Chondrocyte (in vitro differentiated cells): ENCODE measurements at regions not wholly inside any gene's neighbourhood (a gene's known extent, or its start where the extent isn't known, plus 50 kb on each side); places are given as distances from the start of the nearest gene placed in this dataset.
A peak's percentile ranks its signal among the peaks of the same experiment; 100 is the strongest.

Source experiments
- DNase-seq: peaks from one replicate; pipeline ENCODE4 v3.0.0; 2021; ENCODE audit warnings: mixed read lengths, low spot score
- H3K27ac Mint-ChIP-seq: one replicate; pipeline ENCODE4 v1.8.0; 2021; ENCODE audit warnings: mild to moderate bottlenecking, moderate library complexity, mixed read lengths; ENCODE audit not compliant: unreplicated experiment
- H3K27me3 Mint-ChIP-seq: 2 replicates; pipeline ENCODE4 v1.8.0; 2021; ENCODE audit warnings: low read depth, mixed read lengths
- H3K36me3 Mint-ChIP-seq: 2 replicates; pipeline ENCODE4 v1.8.0; 2021; ENCODE audit warnings: low read depth, mixed read lengths
- H3K4me1 Mint-ChIP-seq: 2 replicates; pipeline ENCODE4 v1.8.0; 2021; ENCODE audit warnings: low read depth, mild to moderate bottlenecking, mixed read lengths
- H3K4me3 Mint-ChIP-seq: one replicate; pipeline ENCODE4 v1.8.0; 2021; ENCODE audit warnings: mild to moderate bottlenecking, moderate library complexity, mixed read lengths; ENCODE audit not compliant: unreplicated experiment
- H3K9me3 Mint-ChIP-seq: 2 replicates; pipeline ENCODE4 v1.8.0; 2021; ENCODE audit warnings: low read depth, mixed read lengths
- CTCF ChIP-seq: fragments of 200-600 bp; sonication (generic); IDR thresholded peaks from 2 replicates; pipeline ENCODE4 v1.5.0; 2021; ENCODE audit warnings: antibody characterized with exemption, mild to moderate bottlenecking, moderate library complexity

- DNase-seq = no peak
- Mint-ChIP-seq H3K27ac (no peak overlapping the region), H3K9me3 (peaks cover 6% of the 10 kb centered on the region), H3K4me3 (no peak overlapping the region), H3K36me3 (peaks cover 2% of the 10 kb centered on the region), H3K4me1 (peaks cover 31% of the 10 kb centered on the region), H3K27me3 (no peaks in the 10 kb centered on the region)
- TF ChIP-seq CTCF = no peak
Measured at GRCh38 chr12:59131462-59131861, 211.2 kb upstream of the LRIG3 start.

GRCh38 chr12:59122784-59123183, 202.5 kb upstream of the LRIG3 start:
- Mint-ChIP-seq H3K4me3 (no peak overlapping the region), H3K9me3 (peaks cover 23% of the 10 kb centered on the region), H3K36me3 (peaks cover 2% of the 10 kb centered on the region), H3K4me1 (peaks cover 34% of the 10 kb centered on the region), H3K27me3 (no peaks in the 10 kb centered on the region), H3K27ac (no peak overlapping the region)
- no peak for DNase-seq
- TF ChIP-seq CTCF = no peak

- Mint-ChIP-seq H3K27me3 (no peaks in the 10 kb centered on the region), H3K36me3 (peaks cover 2% of the 10 kb centered on the region), H3K27ac (peak overlapping the region; percentile 59), H3K4me1 (peaks cover 34% of the 10 kb centered on the region), H3K4me3 (no peak overlapping the region), H3K9me3 (peaks cover 18% of the 10 kb centered on the region)
- TF ChIP-seq CTCF = no peak
- no peak for DNase-seq
Measured at GRCh38 chr12:59121451-59121850, 201.1 kb upstream of the LRIG3 start.

- Mint-ChIP-seq H3K36me3 (peaks cover 2% of the 10 kb centered on the region), H3K4me1 (peaks cover 35% of the 10 kb centered on the region), H3K9me3 (peaks cover 10% of the 10 kb centered on the region), H3K27me3 (no peaks in the 10 kb centered on the region), H3K4me3 (no peak overlapping the region), H3K27ac (no peak overlapping the region)
- DNase-seq = no peak
- TF ChIP-seq CTCF = no peak
Measured at GRCh38 chr12:59119676-59120075, 199.4 kb upstream of the LRIG3 start.

- TF ChIP-seq CTCF = no peak
- no peak overlapping the region for H3K27ac Mint-ChIP-seq
- peaks cover 2% of the 10 kb centered on the region for H3K36me3 Mint-ChIP-seq
- no peak for DNase-seq
- H3K4me3 Mint-ChIP-seq = no peak overlapping the region
- peaks cover 8% of the 10 kb centered on the region for H3K9me3 Mint-ChIP-seq
- H3K4me1 Mint-ChIP-seq = peaks cover 35% of the 10 kb centered on the region
- no peaks in the 10 kb centered on the region for H3K27me3 Mint-ChIP-seq
Measured at GRCh38 chr12:59118356-59118755, 198.1 kb upstream of the LRIG3 start.
